H9 (cell line): ENCODE measurements at regions not wholly inside any gene's neighbourhood (a gene's known extent, or its start where the extent isn't known, plus 50 kb on each side); places are given as distances from the start of the nearest gene placed in this dataset.

Experiments
- DNase-seq: peaks from one replicate; pipeline ENCODE4 v3.0.0-alpha.2; 2017
- H2AFZ ChIP-seq: one replicate; pipeline ENCODE4 v1.6.1; 2013; ENCODE audit warnings: mild to moderate bottlenecking, low read length, control low read depth, moderate library complexity
- H2AK5ac ChIP-seq: 2 replicates; pipeline ENCODE4 v1.6.1; 2013; ENCODE audit warnings: low read length, control low read depth, mixed read lengths; ENCODE audit not compliant: insufficient read length
- H2BK120ac ChIP-seq: one replicate; pipeline ENCODE4 v1.6.1; 2013; ENCODE audit warnings: low read depth, mild to moderate bottlenecking, low read length, control low read depth, inconsistent platforms; ENCODE audit not compliant: poor library complexity, severe bottlenecking
- H2BK12ac ChIP-seq: 2 replicates; pipeline ENCODE4 v1.6.1; 2013; ENCODE audit warnings: low read length, control low read depth, mixed read lengths, low read depth; ENCODE audit not compliant: insufficient read length
- H2BK15ac ChIP-seq: 2 replicates; pipeline ENCODE4 v1.6.1; 2013; ENCODE audit warnings: low read depth, low read length, control low read depth
- H2BK20ac ChIP-seq: one replicate; pipeline ENCODE4 v1.6.1; 2013; ENCODE audit warnings: low read depth, mild to moderate bottlenecking, low read length, control low read depth, inconsistent platforms; ENCODE audit not compliant: poor library complexity, severe bottlenecking
- H2BK5ac ChIP-seq: 2 replicates; pipeline ENCODE4 v1.6.1; 2013; ENCODE audit warnings: low read length, control low read depth, mixed read lengths; ENCODE audit not compliant: insufficient read length
- H3K14ac ChIP-seq: 2 replicates; pipeline ENCODE4 v1.6.1; 2013; ENCODE audit warnings: low read length, control low read depth; ENCODE audit not compliant: insufficient read depth
- H3K18ac ChIP-seq: 2 replicates; pipeline ENCODE4 v1.6.1; 2013; ENCODE audit warnings: low read depth, mild to moderate bottlenecking, mixed read lengths, low read length, control low read depth; ENCODE audit not compliant: insufficient read length
- H3K23ac ChIP-seq: 2 replicates; pipeline ENCODE4 v1.6.1; 2013; ENCODE audit warnings: low read length, control low read depth, mixed read lengths, low read depth; ENCODE audit not compliant: insufficient read length
- H3K23me2 ChIP-seq: 2 replicates; pipeline ENCODE4 v1.6.1; 2013; ENCODE audit warnings: low read depth, mild to moderate bottlenecking, mixed read lengths, low read length, control low read depth; ENCODE audit not compliant: insufficient read length, poor library complexity, severe bottlenecking
- H3K27ac ChIP-seq: 2 replicates; pipeline ENCODE4 v1.5.1; 2013; ENCODE audit warnings: low read length, control low read depth, mixed read lengths, low read depth; ENCODE audit not compliant: insufficient read length
- H3K27me3 ChIP-seq: 2 replicates; pipeline ENCODE4 v1.6.1; 2013; ENCODE audit warnings: low read length, control low read depth, inconsistent platforms; ENCODE audit not compliant: insufficient read depth
- H3K4ac ChIP-seq: 2 replicates; pipeline ENCODE4 v1.6.1; 2013; ENCODE audit warnings: low read depth, mild to moderate bottlenecking, control low read depth, inconsistent platforms, low read length, moderate library complexity
- H3K4me1 ChIP-seq: 2 replicates; pipeline ENCODE4 v1.6.1; 2013; ENCODE audit warnings: low read length, control low read depth, inconsistent platforms; ENCODE audit not compliant: insufficient read depth
- H3K4me2 ChIP-seq: 2 replicates; pipeline ENCODE4 v1.6.1; 2013; ENCODE audit warnings: low read length, control low read depth, mixed read lengths; ENCODE audit not compliant: insufficient read length, insufficient read depth
- H3K56ac ChIP-seq: 2 replicates; pipeline ENCODE4 v1.6.1; 2013; ENCODE audit warnings: low read depth, mild to moderate bottlenecking, mixed read lengths, low read length, control low read depth; ENCODE audit not compliant: insufficient read length
- H3K79me1 ChIP-seq: 2 replicates; pipeline ENCODE4 v1.6.1; 2013; ENCODE audit warnings: low read depth, mild to moderate bottlenecking, moderate library complexity, low read length, control low read depth, inconsistent platforms; ENCODE audit not compliant: insufficient read depth, poor library complexity, severe bottlenecking
- H3K79me2 ChIP-seq: 2 replicates; pipeline ENCODE4 v1.6.1; 2013; ENCODE audit warnings: low read length, control low read depth, inconsistent platforms; ENCODE audit not compliant: insufficient read depth
- H3K9ac ChIP-seq: 2 replicates; pipeline ENCODE4 v1.6.1; 2013; ENCODE audit warnings: low read length, control low read depth, mixed read lengths; ENCODE audit not compliant: insufficient read length; ENCODE audit errors: extremely low read depth
- H3K9me3 ChIP-seq: one replicate; pipeline ENCODE4 v1.6.1; 2013; ENCODE audit warnings: low read depth, low read length, inconsistent platforms; ENCODE audit not compliant: control insufficient read depth
- H3T11ph ChIP-seq: one replicate; pipeline ENCODE4 v1.6.1; 2013; ENCODE audit warnings: mild to moderate bottlenecking, low read length, control low read depth, inconsistent platforms
- H4K20me1 ChIP-seq: one replicate; pipeline ENCODE4 v1.6.1; 2013; ENCODE audit not compliant: control insufficient read depth, insufficient read length, insufficient read depth
- H4K5ac ChIP-seq: 2 replicates; pipeline ENCODE4 v1.6.1; 2013; ENCODE audit warnings: low read depth, mild to moderate bottlenecking, mixed read lengths, low read length, control low read depth; ENCODE audit not compliant: insufficient read length
- H4K8ac ChIP-seq: replicated peaks from 2 replicates; pipeline ENCODE4 v1.6.1; 2013; ENCODE audit warnings: low read length, control low read depth, mixed read lengths, low read depth; ENCODE audit not compliant: insufficient read length
- H4K91ac ChIP-seq: 2 replicates; pipeline ENCODE4 v1.6.1; 2013; ENCODE audit warnings: low read depth, mild to moderate bottlenecking, moderate library complexity, mixed read lengths, low read length, control low read depth; ENCODE audit not compliant: insufficient read length
- H3K27ac Mint-ChIP-seq, 3 experiments: 2 replicates in 2 of 3; 3 replicates in 1 of 3; pipeline ENCODE4 v1.8.0; 2020 to 2021; ENCODE audit warnings: mixed read lengths in 3 of 3, mild to moderate bottlenecking in 1 of 3, moderate library complexity in 1 of 3
- H3K27me3 Mint-ChIP-seq: 2 replicates; pipeline ENCODE4 v1.8.0; 2021; ENCODE audit warnings: low read depth, mild to moderate bottlenecking, moderate library complexity, mixed read lengths
- H3K36me3 Mint-ChIP-seq, 3 experiments: 2 replicates in 2 of 3; 3 replicates in 1 of 3; pipeline ENCODE4 v1.8.0; 2020 to 2021; ENCODE audit warnings: low read depth in 3 of 3, mixed read lengths in 3 of 3; ENCODE audit not compliant: insufficient read depth in 1 of 3
- H3K4me1 Mint-ChIP-seq, 2 experiments: 2 replicates each; pipeline ENCODE4 v1.8.0; 2020; ENCODE audit warnings: mixed read lengths in 2 of 2
- H3K4me3 Mint-ChIP-seq, 2 experiments: 2 replicates in 1 of 2; 3 replicates in 1 of 2; pipeline ENCODE4 v1.8.0; 2020 to 2021; ENCODE audit warnings: mild to moderate bottlenecking in 2 of 2, mixed read lengths in 2 of 2, moderate library complexity in 1 of 2
- H3K9me3 Mint-ChIP-seq, 2 experiments: 2 replicates in 1 of 2; 3 replicates in 1 of 2; pipeline ENCODE4 v1.8.0; 2020; ENCODE audit warnings: mild to moderate bottlenecking in 2 of 2, mixed read lengths in 2 of 2, moderate library complexity in 1 of 2
- TF ChIP-seq, protein P1 (sequence below): fragments of 200-600 bp; sonication (generic); conservative IDR thresholded peaks from 3 replicates; pipeline ENCODE4 v1.8.0; 2021; ENCODE audit warnings: antibody characterized with exemption, mild to moderate bottlenecking

DNA sequence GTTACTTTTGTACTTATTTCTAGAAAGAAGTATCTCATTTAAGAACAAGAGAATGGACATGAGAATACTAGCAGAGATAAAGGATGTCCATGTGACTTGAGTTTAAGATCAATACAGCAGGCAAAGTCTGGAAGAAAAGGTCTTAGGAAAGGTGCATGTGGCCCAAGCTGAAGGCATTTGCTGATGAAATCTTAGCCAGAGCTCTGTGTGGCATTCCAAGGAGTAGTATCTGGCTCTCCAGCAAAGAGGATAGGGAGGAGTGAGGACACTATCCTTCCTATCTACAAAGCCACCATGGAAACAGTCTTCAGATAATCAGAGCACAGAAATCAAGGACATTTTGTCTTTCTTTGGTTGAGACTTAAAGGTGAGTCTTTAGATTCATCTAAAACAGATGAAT, 244.1 kb upstream of the RGMB start:
- Mint-ChIP-seq H3K4me3 (no peak overlapping the region), H3K27me3 (no peaks in the 10 kb centered on the region), H3K27ac (no peak overlapping the region), H3K4me1 (no peaks in the 10 kb centered on the region), H3K9me3 (no peaks in the 10 kb centered on the region), H3K36me3 (no peaks in the 10 kb centered on the region)
- no peak overlapping the region for H3K9ac ChIP-seq
- H3K4me1 ChIP-seq = no peaks in the 10 kb centered on the region
- DNase-seq = no peak
- no peaks in the 10 kb centered on the region for H3K27me3 ChIP-seq
- no peaks in the 10 kb centered on the region for H3K79me2 ChIP-seq
- H2BK12ac ChIP-seq = no peak overlapping the region
- no peak overlapping the region for H4K8ac ChIP-seq
- H3K79me1 ChIP-seq = no peaks in the 10 kb centered on the region
- H4K91ac ChIP-seq = no peak overlapping the region
- H3K4ac ChIP-seq = no peak overlapping the region
- no peak overlapping the region for H2BK20ac ChIP-seq
- H3T11ph ChIP-seq = no peak overlapping the region
- H2BK120ac ChIP-seq = no peak overlapping the region
- H4K5ac ChIP-seq = no peak overlapping the region
- no peak overlapping the region for H3K23ac ChIP-seq
- no peak overlapping the region for H2AFZ ChIP-seq
- no peak overlapping the region for H3K4me2 ChIP-seq
- no peaks in the 10 kb centered on the region for H3K23me2 ChIP-seq
- no peaks in the 10 kb centered on the region for H4K20me1 ChIP-seq
- no peak overlapping the region for H3K14ac ChIP-seq
- no peak overlapping the region for H3K56ac ChIP-seq
- H2AK5ac ChIP-seq = no peak overlapping the region
- TF ChIP-seq, protein P1, sequence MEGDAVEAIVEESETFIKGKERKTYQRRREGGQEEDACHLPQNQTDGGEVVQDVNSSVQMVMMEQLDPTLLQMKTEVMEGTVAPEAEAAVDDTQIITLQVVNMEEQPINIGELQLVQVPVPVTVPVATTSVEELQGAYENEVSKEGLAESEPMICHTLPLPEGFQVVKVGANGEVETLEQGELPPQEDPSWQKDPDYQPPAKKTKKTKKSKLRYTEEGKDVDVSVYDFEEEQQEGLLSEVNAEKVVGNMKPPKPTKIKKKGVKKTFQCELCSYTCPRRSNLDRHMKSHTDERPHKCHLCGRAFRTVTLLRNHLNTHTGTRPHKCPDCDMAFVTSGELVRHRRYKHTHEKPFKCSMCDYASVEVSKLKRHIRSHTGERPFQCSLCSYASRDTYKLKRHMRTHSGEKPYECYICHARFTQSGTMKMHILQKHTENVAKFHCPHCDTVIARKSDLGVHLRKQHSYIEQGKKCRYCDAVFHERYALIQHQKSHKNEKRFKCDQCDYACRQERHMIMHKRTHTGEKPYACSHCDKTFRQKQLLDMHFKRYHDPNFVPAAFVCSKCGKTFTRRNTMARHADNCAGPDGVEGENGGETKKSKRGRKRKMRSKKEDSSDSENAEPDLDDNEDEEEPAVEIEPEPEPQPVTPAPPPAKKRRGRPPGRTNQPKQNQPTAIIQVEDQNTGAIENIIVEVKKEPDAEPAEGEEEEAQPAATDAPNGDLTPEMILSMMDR = no peak
- no peak overlapping the region for H2BK5ac ChIP-seq
- no peak overlapping the region for H3K27ac ChIP-seq
- no peaks in the 10 kb centered on the region for H3K9me3 ChIP-seq
- H2BK15ac ChIP-seq = no peak overlapping the region
- H3K18ac ChIP-seq = no peak overlapping the region
